NCI-H146 (cell line): ENCODE measurements at regions not wholly inside any gene's neighbourhood (a gene's known extent, or its start where the extent isn't known, plus 50 kb on each side); places are given as distances from the start of the nearest gene placed in this dataset.
"Not testable (repeated sequence)": the region's sequence is repeated elsewhere in the genome, so short reads cannot be mapped to it uniquely, and the experiment has no call there.

Source experiments
- DNase-seq: peaks from one replicate; lab custom pipeline; 2025; lab: John Stamatoyannopoulos, UW

DNA sequence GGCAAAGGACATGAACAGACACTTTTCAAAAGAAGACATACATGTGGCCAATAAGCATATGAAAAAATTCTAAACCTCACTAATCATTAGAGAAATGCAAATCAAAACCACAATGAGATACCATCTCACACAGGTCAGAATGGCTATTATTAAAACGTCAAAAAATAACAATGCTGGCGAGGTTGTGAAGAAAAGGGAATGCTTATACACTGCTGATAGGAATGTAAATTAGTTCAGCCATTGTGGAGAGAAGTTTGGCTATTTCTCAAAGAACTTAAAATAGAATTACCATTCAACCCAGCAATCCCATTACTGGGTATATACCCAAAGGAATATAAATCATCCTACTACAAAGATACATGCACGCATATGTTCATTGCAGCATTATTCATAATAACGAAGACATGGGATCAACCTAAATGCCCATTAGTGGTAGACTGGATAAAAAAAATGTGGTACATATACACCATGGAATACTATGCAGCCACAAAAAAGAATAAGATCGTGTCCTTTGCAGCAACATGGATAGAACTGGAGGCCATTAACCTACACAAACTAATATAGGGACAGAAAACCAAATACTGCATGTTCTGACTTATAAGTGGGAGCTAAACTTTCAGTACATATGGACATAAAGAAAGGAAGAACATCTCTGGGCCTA, 101.7 kb downstream of the KLF5 start:
- not testable (repeated sequence) for DNase-seq

DNA sequence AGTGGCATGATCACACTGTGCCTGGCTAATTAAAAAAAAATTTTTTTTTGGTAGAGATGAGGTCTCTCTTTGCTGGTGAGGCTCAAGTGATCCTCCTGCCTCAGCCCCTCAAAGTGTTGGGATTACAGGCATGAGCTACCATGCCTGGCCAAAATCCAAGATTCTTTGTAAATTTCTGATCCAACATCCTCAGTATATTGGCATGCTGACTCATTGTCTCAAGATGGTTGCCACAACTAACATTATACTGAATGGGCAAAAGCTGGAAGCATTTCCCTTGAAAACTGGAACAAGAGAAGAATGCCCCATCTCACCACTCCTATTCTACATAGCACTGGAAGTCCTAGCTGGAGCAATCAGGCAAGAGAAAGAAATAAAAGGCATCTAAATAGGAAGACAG, 100.0 kb downstream of the KLF5 start:
- DNase-seq, result no peak

GRCh38 chr13:73157031-73157430, 98.2 kb downstream of the KLF5 start:
- DNase-seq, result no peak

- DNase-seq, result no peak
Observed at GRCh38 chr13:73146707-73147106, 87.9 kb downstream of the KLF5 start.

- peak; percentile 50 for DNase-seq
Observed at GRCh38 chr13:73142071-73142470, 83.3 kb downstream of the KLF5 start.

DNA sequence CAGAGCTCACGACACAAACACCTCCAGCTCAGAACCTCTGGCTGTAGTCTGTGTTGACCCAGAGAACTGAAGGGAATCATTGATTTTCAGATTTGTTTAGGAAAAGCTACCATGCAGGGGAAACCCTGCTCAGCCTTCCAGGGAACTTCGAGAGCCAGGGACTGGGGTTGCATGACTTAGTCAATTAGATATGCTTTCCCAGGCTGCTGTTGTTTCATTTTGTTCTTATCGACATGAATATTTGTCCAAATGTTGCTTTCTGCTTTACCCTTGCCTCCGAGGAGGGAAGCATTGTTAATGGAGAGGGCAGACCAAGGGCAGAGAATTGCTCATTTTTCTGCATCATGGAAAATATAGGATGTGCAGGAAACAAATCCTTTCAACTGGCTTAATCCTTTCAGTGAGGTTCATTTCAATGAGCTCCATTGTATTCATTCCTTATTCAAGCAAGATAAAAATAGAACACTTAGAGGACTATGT, 82.5 kb downstream of the KLF5 start:
- DNase-seq, result peak; percentile 83

GRCh38 chr13:73140801-73141200, 82.0 kb downstream of the KLF5 start:
- DNase-seq, result peak; percentile 54

GRCh38 chr13:73138638-73139491, 80.1 kb downstream of the KLF5 start:
- DNase-seq, result peak; percentile 90

- no peak for DNase-seq
Observed at GRCh38 chr13:73138276-73138637, 79.5 kb downstream of the KLF5 start.

- DNase-seq, result no peak
Observed at GRCh38 chr13:73136776-73137175, 78.0 kb downstream of the KLF5 start.

DNA sequence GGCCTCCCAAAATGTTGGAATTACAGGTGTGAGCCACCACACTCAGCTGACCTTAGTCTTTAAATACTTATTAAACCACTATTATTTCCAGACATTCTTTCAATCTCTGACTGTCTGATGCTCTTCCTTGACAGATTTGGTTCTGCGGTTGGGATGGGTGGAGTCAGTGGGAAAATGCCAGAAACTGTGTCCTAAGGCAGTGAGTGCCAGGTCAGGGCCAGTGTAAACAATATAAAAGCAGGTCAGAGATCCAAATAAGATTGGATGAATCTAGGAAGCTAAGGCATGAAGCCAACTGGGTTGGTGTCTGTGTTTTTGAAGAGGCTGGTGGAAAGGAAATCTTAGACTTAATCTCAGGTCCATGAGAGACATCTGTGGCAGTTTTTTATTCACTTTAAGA, 74.7 kb downstream of the KLF5 start:
- DNase-seq, result no peak

GRCh38 chr13:73131247-73131646, 72.4 kb downstream of the KLF5 start:
- no peak for DNase-seq

DNA sequence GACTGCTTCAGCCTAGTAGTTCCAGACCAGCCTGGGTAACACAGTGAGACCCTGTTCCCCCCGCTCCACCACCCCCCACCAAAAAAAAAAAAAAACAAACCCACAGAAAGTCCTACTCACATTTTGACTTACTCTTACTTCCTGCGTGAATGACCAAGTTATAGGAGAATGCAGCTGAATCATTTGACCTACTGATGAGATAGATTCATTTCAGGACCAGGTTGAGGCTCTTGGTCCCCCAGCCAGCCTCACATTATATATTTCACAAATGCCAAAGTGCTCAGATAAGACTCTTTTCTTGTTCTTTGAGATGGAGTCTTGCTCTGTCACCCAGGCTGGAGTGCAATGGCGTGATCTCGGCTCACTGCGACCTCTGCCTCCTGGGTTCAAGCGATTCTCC, 70.2 kb downstream of the KLF5 start:
- DNase-seq, result no peak
